HG03469 (cell line): ENCODE measurements at regions not wholly inside any gene's neighbourhood (a gene's known extent, or its start where the extent isn't known, plus 50 kb on each side); places are given as distances from the start of the nearest gene placed in this dataset.

Source experiments
- ATAC-seq: cut with Tn5 transposase; IDR thresholded peaks from one replicate; pipeline ENCODE4 v1.9.1; 2021; ENCODE audit warnings: mild to moderate bottlenecking, moderate library complexity, moderate number of reproducible peaks; ENCODE audit not compliant: unreplicated experiment

GRCh38 chr4:186927624-186928023, 204.0 kb upstream of the FAT1 start:
- no peak for ATAC-seq

DNA sequence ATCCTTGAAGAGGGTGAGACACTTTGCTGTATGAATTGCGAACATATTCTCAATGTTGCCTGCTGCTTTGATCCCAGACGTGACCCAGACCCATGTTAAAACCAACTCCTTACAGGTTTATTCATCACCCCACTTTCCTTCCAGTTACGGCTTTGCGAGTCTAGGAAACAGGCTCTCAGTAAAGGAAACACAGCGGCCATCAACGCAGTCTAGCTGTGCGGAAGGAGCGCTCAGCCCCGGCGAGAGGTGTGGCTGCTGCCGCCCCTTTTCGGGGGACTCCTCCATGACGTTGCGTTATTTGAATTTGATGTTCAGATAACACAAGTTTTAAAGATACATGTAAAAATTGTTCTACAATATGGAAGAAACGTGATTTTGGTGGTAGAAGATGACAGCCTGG, 206.4 kb upstream of the FAT1 start:
- no peak for ATAC-seq

DNA sequence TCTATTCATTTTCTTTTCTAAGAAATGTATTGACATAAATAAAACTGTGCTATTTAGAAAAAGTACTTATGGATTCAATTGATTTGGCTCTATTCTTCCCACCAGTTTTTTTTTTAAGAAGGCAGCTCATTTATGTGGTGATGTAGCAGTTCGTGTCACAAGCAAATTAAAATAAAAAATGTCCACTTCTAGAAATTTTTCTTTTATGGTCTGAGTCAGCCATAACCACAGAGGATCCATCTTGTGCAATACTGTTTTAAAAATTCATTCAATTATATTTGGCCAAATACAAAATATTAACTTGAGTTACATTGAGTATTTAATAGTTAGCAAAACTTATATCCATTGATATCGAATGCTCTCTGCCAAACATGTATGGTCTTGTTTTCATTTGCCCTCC, 207.9 kb upstream of the FAT1 start:
- no peak for ATAC-seq

GRCh38 chr4:186932196-186932595, 208.5 kb upstream of the FAT1 start:
- ATAC-seq: no peak

DNA sequence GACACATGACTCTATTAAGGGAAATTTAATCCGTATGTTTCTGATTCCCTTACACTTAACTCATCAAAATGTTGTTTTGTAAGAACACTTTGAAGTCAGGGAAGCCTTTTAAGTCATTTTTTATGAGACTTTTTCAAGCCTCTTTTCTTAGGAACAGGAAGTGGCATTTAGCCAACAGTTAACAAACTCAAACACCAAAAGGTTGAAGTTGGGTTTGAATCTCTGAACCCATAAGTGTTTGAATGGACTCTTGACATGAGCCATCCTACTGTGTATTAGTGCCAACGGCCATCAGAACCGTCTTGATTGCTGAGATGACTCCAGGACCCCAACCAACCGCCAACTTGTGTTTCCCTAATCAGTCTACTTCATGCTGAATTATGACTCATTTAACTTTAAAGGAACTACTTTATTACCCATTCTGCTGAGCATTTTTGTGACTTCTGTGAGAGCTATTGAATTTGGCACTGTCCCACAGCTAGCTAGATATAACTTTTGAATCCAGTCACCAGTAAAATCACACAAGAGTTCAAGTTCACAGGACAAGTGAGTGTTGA, 209.1 kb upstream of the FAT1 start:
- ATAC-seq: no peak

DNA sequence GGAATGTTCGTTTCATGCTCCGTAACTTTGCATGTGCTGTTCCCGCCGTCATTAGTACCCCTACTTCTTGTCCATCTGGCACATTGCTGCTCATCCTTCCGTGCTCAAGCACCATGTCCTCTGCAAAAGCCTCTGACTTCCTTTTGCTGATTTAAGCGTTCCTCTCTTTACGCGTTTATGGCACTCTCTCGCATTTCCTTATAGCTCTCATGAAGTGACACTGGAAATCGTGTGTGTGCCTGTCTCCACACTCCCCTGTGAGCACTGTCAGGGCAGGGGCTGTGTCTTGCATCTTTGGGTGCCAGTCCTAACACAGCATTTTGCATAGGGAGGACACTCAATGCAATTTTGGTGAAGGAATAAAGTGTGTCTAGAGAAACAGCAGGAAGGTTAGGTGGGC, 210.6 kb upstream of the FAT1 start:
- no peak for ATAC-seq

- no peak for ATAC-seq
These were observed 211.3 kb upstream of the FAT1 start for GRCh38 chr4:186934841-186935443.

DNA sequence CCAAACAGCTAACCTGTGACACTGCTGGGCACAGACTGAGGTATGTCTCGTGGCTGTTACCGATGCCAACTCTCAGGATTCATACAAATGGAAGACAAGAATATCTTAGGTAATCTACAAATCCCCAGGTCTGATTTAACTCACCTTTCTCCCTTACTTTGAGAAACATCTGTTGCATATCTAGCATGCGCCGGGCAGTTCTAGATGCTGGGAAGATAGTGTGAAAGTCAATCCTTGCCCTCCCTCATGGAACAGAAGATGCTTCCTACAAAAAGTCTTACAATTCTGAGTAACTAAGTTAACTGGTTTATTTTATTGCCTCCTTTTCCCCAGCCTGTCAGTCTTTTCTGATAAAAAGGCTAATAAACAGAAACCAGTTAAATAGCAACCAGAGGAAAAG, 212.2 kb upstream of the FAT1 start:
- no peak for ATAC-seq

DNA sequence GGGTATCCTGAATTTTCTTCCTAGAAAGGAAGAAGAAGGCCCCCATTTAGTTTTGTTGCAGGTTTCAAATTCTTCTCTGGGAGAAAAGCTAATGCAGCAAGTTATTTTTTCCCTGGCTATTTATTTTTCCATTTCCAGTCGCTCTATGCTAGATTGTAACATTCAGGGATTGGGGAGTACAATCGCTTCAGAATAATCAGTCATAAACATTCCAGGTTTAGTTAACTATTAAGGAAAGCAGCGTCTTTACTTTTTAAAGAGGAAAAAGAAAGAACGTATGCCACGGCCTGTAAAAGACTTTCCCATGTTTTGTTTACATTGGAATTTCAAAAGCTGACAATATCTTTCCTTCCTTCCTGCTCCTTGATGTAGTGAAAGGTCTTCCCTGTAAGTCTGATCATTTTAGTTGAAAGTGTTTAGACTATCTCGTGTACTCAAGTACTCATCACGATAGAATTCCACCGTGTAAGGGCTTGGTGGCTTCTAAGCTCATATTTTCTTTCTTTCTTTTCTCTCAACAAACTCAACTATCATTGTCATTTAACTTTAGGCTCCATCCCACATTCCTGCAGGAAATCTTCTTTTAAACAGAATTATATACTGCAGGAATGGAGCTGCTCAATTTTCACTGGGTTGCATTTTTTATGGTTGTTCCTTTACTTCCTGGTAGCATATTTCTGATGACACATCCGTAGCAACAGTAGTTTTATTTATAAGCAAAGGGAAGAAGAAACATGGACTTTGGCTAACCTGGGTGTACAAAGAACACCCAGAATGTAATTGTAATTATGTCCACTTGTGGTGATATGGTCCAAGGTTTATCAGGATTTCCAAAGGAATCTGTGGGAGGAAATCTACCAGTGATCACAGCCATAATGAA, 213.1 kb upstream of the FAT1 start:
- no peak for ATAC-seq

DNA sequence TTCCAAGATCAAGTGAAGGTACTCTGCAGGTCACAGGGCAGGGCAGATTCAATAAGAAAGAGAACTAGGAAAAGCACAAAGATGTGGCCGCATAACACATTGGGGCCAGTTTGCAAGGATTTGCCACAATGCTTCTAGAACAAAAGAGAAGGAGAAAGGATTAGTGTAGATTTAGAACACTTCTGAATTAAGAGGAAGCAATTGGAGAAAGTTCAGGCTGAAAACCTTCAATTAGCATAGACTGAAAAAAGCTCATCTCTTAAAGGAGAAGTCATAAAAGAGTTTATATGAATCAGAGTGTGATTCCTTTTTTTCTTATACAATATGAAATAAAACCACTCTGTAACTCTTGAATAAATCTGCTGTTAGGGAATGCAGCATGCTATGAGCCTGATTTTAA, 215.6 kb upstream of the FAT1 start:
- ATAC-seq: no peak

GRCh38 chr4:186939766-186940165, 216.1 kb upstream of the FAT1 start:
- ATAC-seq: no peak

DNA sequence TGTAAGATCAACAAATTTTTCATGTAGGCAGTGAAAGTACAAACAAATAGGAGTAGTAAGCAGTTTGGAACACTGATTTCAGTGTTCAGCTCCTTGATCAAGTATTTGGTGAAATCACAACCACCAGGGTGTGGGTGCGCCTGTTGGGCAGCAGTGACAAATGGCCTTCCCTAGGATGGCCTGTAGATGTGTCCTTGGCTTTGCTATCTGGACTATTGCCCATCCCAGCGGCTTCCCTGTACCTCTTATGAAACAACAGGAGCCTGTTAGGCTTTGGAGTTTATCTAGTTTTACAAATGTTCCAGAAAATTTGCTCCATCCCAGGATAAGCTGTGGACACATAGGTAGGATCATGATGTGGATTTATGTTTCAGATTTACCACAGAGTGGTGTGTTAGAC, 216.8 kb upstream of the FAT1 start:
- no peak for ATAC-seq

- ATAC-seq: no peak
These were observed 219.2 kb upstream of the FAT1 start for GRCh38 chr4:186942758-186943377.

GRCh38 chr4:186943411-186943810, 219.8 kb upstream of the FAT1 start:
- no peak for ATAC-seq

- ATAC-seq: no peak
These were observed 222.5 kb upstream of the FAT1 start for GRCh38 chr4:186946136-186946535.

- ATAC-seq: no peak
These were observed 223.1 kb upstream of the FAT1 start for GRCh38 chr4:186946682-186947294.

- no peak for ATAC-seq
These were observed 224.9 kb upstream of the FAT1 start for GRCh38 chr4:186948361-186949242.

GRCh38 chr4:186949847-186950246, 226.2 kb upstream of the FAT1 start:
- ATAC-seq: no peak

- ATAC-seq: no peak
These were observed 229.1 kb upstream of the FAT1 start for GRCh38 chr4:186952709-186953108.

DNA sequence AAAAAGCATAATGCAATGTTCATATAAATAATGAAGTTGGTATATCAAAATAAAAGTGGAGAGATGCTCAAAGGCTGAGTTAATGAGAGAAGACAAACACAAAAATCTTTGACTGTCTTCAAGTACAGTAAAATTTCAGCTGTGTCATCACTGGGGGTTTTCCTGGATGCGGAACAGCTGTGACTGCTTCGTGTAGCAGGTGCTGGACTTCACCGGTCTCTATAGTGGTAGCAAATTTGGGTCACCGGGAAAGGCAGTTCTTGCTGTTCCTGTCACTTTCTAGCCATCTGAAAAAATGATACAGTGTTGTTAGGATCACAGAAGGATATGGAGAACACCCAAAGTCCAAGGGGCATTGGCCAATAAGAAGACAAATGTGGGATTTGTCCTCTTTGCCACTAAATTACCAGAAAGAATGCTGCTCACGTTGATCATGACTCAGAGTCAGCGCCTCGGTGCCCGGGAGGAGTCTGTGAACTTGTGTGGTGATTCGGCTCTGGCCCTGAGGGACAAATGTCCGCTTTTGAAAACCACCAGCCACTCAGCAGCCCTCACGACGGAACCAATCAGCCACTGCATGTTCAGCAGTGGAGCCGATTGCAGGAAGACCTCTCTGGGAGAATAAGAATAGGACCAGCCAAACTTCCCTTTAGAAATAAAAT, 230.1 kb upstream of the FAT1 start:
- no peak for ATAC-seq
